IPS-NIHi11 (cell line): ENCODE measurements at regions not wholly inside any gene's neighbourhood (a gene's known extent, or its start where the extent isn't known, plus 50 kb on each side); places are given as distances from the start of the nearest gene placed in this dataset.

Source experiments
- DNase-seq: peaks from one replicate; pipeline ENCODE4 v3.0.0; 2012; ENCODE audit warnings: mixed read lengths, low spot score

DNA sequence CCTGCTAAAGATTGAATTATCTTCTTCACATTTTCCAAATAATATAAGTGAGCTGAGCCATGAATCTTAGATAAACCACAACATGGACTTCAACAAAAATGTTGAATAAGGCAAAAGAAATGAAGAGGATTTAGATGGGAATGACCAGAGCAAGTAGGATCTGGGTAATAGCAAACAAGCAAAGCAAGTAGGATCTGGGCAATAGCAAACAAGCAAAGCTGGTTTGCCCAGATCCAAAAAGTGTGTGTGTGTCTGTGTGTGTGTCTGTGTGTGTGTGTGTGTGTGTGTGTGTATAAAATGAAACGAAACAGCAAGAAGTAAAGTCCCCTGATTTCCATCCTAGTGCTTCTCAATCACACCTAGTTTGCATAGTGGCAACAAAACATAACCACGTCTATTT lies 549.1 kb downstream of the RERGL start:
- DNase-seq = no peak

- peak; percentile 13 for DNase-seq
Measured at GRCh38 chr12:17528394-17528793, 561.6 kb downstream of the RERGL start.

- DNase-seq = no peak
Measured at GRCh38 chr12:17527021-17527420, 563.0 kb downstream of the RERGL start.

DNA sequence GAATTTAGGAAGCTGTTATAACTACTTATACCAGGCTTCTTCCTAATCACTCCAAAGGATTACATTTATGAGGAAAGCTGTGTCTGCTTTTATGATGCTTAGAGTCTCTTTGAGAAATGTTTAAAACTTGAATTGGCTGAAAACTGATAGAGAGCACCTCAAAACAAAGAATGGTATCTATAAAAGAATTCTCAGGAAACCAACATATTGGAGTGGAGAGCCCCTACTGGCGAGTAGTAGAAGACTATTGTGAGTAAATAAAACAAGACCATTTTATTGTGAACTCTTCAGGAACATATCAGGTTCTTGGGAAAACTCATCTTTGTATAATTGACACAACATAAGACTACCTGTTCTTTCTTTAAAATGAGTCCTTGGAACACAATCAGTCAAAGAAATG lies 578.6 kb downstream of the RERGL start:
- peak; percentile 22 for DNase-seq

GRCh38 chr12:17507336-17507735 lies 582.7 kb downstream of the RERGL start:
- DNase-seq = no peak

- no peak for DNase-seq
Measured at GRCh38 chr12:17503742-17504141, 586.3 kb downstream of the RERGL start.

DNA sequence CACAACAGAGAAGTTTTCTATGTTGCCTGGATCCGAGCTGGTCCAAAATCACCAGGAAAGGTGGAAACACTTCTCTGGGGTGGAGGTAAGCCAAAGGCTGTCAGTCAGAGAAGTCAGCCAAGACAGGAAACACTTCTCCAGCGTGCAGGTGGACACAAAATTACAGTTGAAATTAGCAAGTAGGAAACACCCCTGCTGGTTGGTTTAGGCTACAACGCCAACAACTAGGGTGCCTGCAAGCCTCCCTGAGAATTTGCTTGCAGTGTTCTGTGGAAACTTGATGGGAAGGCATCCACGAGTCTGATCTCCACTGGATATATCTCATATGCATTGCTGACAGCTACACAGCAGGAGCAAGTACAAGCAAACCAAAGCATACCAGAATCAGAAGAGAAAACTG lies 600.5 kb downstream of the RERGL start:
- DNase-seq = peak; percentile 10

GRCh38 chr12:17478908-17479673 lies 610.9 kb downstream of the RERGL start:
- DNase-seq = no peak

DNA sequence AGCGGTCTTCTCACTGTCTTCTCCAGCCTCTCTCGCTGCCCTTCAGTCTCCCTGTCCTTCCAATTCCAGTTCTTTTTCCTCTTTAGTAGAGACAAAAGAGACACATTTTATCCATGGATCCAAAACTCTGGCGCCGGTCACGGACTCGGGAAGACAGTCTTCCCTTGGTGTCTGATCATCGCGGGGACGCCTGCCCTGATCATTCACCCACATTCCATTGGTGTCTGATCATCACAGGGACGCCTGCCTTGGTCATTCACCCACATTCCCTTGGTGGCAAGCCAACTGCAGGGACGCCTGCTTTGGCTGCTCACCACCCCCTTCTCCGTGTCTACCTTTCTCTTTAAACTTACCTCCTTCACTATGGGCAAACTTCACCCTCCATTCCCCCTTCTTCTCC lies 619.5 kb downstream of the RERGL start:
- no peak for DNase-seq

- no peak for DNase-seq
Measured at GRCh38 chr12:17459214-17459613, 630.8 kb downstream of the RERGL start.

- DNase-seq = no peak
Measured at GRCh38 chr12:17456486-17456885, 633.5 kb downstream of the RERGL start.

DNA sequence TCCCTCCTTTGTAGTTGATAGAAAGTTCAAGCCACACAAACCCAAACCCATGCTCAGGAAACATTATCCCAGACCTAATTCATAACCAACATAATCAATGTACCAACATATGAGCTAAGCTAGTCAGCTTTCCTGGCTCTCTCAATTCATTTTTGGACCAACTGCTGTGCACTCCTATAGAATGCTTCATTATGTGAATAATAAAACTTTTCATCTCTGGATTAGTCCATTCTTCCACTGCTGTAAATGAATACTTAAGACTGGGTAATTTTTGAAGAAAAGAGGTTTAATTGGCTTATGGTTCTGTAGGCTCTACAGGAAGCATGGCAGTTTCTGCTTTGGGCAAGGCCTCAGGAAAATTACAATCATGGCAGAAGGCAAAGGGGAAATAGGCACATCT lies 651.9 kb downstream of the RERGL start:
- no peak for DNase-seq

GRCh38 chr12:17416748-17417147 lies 673.2 kb downstream of the RERGL start:
- DNase-seq = no peak

GRCh38 chr12:17414596-17414995 lies 675.4 kb downstream of the RERGL start:
- DNase-seq = no peak

- no peak for DNase-seq
Measured at GRCh38 chr12:17411662-17412061, 678.3 kb downstream of the RERGL start.

GRCh38 chr12:17388679-17389078 lies 701.3 kb downstream of the RERGL start:
- no peak for DNase-seq

- no peak for DNase-seq
Measured at GRCh38 chr12:17383321-17383720, 706.7 kb downstream of the RERGL start.

DNA sequence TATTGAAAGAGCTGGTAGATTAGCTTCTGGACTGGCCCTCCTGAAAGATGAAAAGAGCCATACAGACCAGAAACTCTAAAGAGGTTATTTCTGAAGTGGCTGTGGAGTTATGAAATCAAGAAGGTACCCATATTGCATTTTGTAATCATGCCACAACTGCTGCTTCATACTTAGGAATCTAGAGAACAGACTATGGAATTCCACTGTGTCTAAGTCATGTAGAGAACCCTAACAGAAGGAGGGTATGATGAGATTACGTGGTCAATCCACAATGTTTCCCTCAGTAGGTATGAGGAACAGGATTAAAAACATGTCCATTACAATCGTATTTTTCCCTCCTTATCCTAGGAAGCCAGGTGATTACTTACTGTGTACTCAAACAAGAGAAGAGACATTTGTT lies 708.8 kb downstream of the RERGL start:
- DNase-seq = no peak

DNA sequence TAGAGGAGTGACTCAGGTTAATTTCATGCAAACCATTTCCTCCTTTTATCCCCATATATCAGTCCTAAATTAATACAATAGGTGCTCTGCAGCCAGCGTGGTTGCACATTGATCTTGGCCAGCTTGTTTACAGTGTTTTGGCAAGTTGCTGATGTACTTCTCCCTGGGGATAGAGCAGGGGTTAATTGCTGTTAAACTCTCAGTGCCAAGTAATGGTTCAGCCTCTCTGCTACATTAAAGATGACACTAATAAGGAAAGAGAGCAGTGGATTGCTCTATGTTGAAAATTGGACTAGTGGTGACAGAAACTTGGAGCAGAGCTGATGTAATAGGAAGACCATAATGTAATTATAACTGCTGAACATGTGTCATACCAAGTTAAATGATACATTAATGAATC lies 717.5 kb downstream of the RERGL start:
- DNase-seq = no peak

GRCh38 chr12:17371491-17372215 lies 718.3 kb downstream of the RERGL start:
- no peak for DNase-seq

DNA sequence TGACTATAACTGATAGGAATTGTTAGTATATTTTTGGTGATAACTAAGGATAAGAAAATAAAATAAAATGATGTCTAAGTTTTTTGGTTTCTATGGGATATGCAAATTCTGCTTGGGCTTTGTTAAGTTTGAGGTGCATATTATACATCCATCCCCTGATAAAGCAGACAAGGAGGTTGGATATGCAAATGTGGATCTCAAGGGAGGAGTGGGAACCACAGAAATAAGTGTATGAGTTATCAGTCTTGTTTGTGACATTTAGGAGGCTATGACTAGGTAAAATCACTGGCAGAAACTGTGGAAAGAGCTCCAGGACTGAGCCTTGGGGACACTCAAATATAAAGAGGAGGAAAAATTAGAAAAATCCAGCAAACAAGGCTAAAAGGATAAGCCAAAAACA lies 719.4 kb downstream of the RERGL start:
- DNase-seq = no peak

- DNase-seq = no peak
Measured at GRCh38 chr12:17369556-17369955, 720.4 kb downstream of the RERGL start.

GRCh38 chr12:17361224-17361623 lies 728.8 kb downstream of the RERGL start:
- no peak for DNase-seq

GRCh38 chr12:17358835-17359234 lies 731.2 kb downstream of the RERGL start:
- DNase-seq = no peak
